Caco-2 (cell line): ENCODE measurements at regions not wholly inside any gene's neighbourhood (a gene's known extent, or its start where the extent isn't known, plus 50 kb on each side); places are given as distances from the start of the nearest gene placed in this dataset.

Experiments used
- BruUV-seq: library from RNA; stranded (reverse); fragments of 400-500 nt; replicated peaks from 2 replicates; lab custom pipeline; 2021; lab: Mats Ljungman, UMichigan
- CTCF ChIA-PET: fragments of 300-600 bp; sonication (Branson Sonifier 250); formaldehyde crosslinking; loops from one replicate; lab custom pipeline; 2022; ENCODE audit warnings: antibody characterized with exemption; lab: Charles Lee
- POLR2A ChIA-PET: fragments of 300-600 bp; sonication (Branson Sonifier 250); formaldehyde crosslinking; loops from one replicate; lab custom pipeline; 2022; ENCODE audit warnings: antibody characterized with exemption; lab: Charles Lee
- DNase-seq, 2 experiments: peaks; one replicate each; pipeline versions ENCODE4 v3.0.0 to v3.0.0-alpha.2; 2020 to 2022
- H3K27me3 ChIP-seq: replicated peaks from 2 replicates; pipeline ENCODE4 v1.6.0; 2011; ENCODE audit warnings: low read length; ENCODE audit not compliant: control insufficient read depth, insufficient read depth
- H3K36me3 ChIP-seq: 2 replicates; pipeline ENCODE4 v1.5.1; 2011; ENCODE audit warnings: low read length; ENCODE audit not compliant: control insufficient read depth, insufficient read depth
- H3K4me1 ChIP-seq: fragments of 250-450 bp; sonication (Bioruptor Pico); 2 replicates; pipeline ENCODE4 v1.5.1; 2020; ENCODE audit warnings: mild to moderate bottlenecking
- H3K4me3 ChIP-seq: 2 replicates; pipeline ENCODE4 v1.5.1; 2011; ENCODE audit warnings: low read depth, mild to moderate bottlenecking, control low read depth, low read length
- H3K9me3 ChIP-seq: fragments of 250-450 bp; sonication (Bioruptor Pico); 2 replicates; pipeline ENCODE4 v1.5.1; 2020; ENCODE audit warnings: mild to moderate bottlenecking, moderate library complexity
- H3K27ac Mint-ChIP-seq: one replicate; pipeline ENCODE4 v1.8.0; 2022; ENCODE audit warnings: mixed read lengths; ENCODE audit not compliant: unreplicated experiment
- H3K27me3 Mint-ChIP-seq: one replicate; pipeline ENCODE4 v1.8.0; 2022; ENCODE audit warnings: mixed read lengths; ENCODE audit not compliant: insufficient read depth, unreplicated experiment
- H3K36me3 Mint-ChIP-seq: one replicate; pipeline ENCODE4 v1.8.0; 2022; ENCODE audit warnings: mild to moderate bottlenecking, mixed read lengths; ENCODE audit not compliant: insufficient read depth, unreplicated experiment
- H3K4me1 Mint-ChIP-seq: one replicate; pipeline ENCODE4 v1.8.0; 2022; ENCODE audit warnings: low read depth, mixed read lengths; ENCODE audit not compliant: unreplicated experiment
- H3K4me3 Mint-ChIP-seq: one replicate; pipeline ENCODE4 v1.8.0; 2022; ENCODE audit warnings: mild to moderate bottlenecking, moderate library complexity, mixed read lengths; ENCODE audit not compliant: unreplicated experiment
- H3K9me3 Mint-ChIP-seq: one replicate; pipeline ENCODE4 v1.8.0; 2022; ENCODE audit warnings: mixed read lengths; ENCODE audit not compliant: unreplicated experiment
- CTCF ChIP-seq, 2 experiments: fragments of 200-600 bp in 1 of 2; IDR thresholded peaks; 1 replicate in 1 of 2; 2 replicates in 1 of 2; pipeline versions ENCODE4 v1.5.1 to v1.8.0; 2011 to 2022; ENCODE audit warnings: antibody characterized with exemption in 1 of 2, control low read depth in 1 of 2, inconsistent platforms in 1 of 2, low read depth in 1 of 2, low read length in 1 of 2, mild to moderate bottlenecking in 1 of 2, moderate library complexity in 1 of 2; ENCODE audit not compliant: insufficient read depth in 1 of 2, severe bottlenecking in 1 of 2, unreplicated experiment in 1 of 2
- intact Hi-C: fragments of 100-400 bp; cut with micrococcal nuclease; formaldehyde crosslinking; loops from one replicate; pipeline ENCODE4 v1.10.0; 2022; ENCODE audit not compliant: unreplicated experiment

GRCh38 chr10:91088300-91089140, 131.9 kb upstream of the PCGF5 start:
- peak in 1 of 2 experiments; percentile 5 for DNase-seq
- H3K4me1 ChIP-seq, result no peaks in the 10 kb centered on the region
- Mint-ChIP-seq H3K27ac (no peak overlapping the region), H3K4me1 (no peaks in the 10 kb centered on the region), H3K4me3 (no peak overlapping the region), H3K36me3 (no peaks in the 10 kb centered on the region), H3K9me3 (peaks cover under 1% of the 10 kb centered on the region), H3K27me3 (peaks cover 15% of the 10 kb centered on the region)
- ChIA-PET CTCF (interaction anchor here (0.6 to 2.0 kb wide), 7 partner anchors 11 to 177 kb away, joined by 3 to 9 read pairs (median 5); no protein-coding TSS in a partner anchor), POLR2A (no interaction called here)
- intact Hi-C loops, result loop anchor here (1.0 to 5.0 kb wide), 3 partner anchors 45 to 163 kb away; no protein-coding TSS in a partner anchor
- H3K27me3 ChIP-seq, result no peaks in the 10 kb centered on the region
- no peak overlapping the region for H3K4me3 ChIP-seq
- peak in 1 of 2 experiments; percentile 18 for TF ChIP-seq CTCF (IDR thresholded peaks at IDR 0.05; ENCODE audit: insufficient read depth in 1 of 2, low read depth in 1 of 2, low read length in 1 of 2, severe bottlenecking in 1 of 2, unreplicated experiment in 1 of 2)
- H3K9me3 ChIP-seq, result peaks cover 8% of the 10 kb centered on the region; the same call in 1 of the 2 replicates
- no peaks in the 10 kb centered on the region for H3K36me3 ChIP-seq
- no TSS peak for BruUV-seq

GRCh38 chr10:91090761-91091529, 129.5 kb upstream of the PCGF5 start:
- POLR2A ChIA-PET, result no interaction called here
- H3K36me3 ChIP-seq, result no peaks in the 10 kb centered on the region
- H3K4me3 Mint-ChIP-seq, result no peak overlapping the region

More at GRCh38 chr10:91090761-91091529, 129.5 kb upstream of the PCGF5 start:
- no peak for DNase-seq
- Histone ChIP-seq H3K4me1 (no peaks in the 10 kb centered on the region), H3K27me3 (no peaks in the 10 kb centered on the region), H3K9me3 (peaks cover 8% of the 10 kb centered on the region; the same call in 1 of the 2 replicates), H3K4me3 (no peak overlapping the region)
- Mint-ChIP-seq H3K9me3 (peaks cover 24% of the 10 kb centered on the region), H3K27me3 (peaks cover 10% of the 10 kb centered on the region), H3K4me1 (no peaks in the 10 kb centered on the region), H3K27ac (no peak overlapping the region), H3K36me3 (no peaks in the 10 kb centered on the region)
- intact Hi-C loops, result no loop called here
- CTCF ChIA-PET, result no interaction called here
- peak; percentile 0 to 25 for TF ChIP-seq CTCF (IDR thresholded peaks at IDR 0.05; ENCODE audit: insufficient read depth in 1 of 2, low read depth in 1 of 2, low read length in 1 of 2, severe bottlenecking in 1 of 2, unreplicated experiment in 1 of 2)
- BruUV-seq, result no TSS peak
